Peyer's patch (tissue), 4 donors: ENCODE measurements at regions not wholly inside any gene's neighbourhood (a gene's known extent, or its start where the extent isn't known, plus 50 kb on each side); places are given as distances from the start of the nearest gene placed in this dataset.

Experiments
- DNase-seq, 3 donors: peaks; one replicate each; pipeline ENCODE4 v3.0.0-alpha.2; 2017 to 2019
- H3K27ac ChIP-seq, 4 donors: fragments of 200-600 bp; sonication (generic); one replicate each; pipeline ENCODE4 v1.5.1; 2016 to 2019
- H3K27me3 ChIP-seq, 2 donors: fragments of 200-600 bp; sonication (generic); one replicate each; pipeline ENCODE4 v1.5.1; 2019
- H3K36me3 ChIP-seq, 3 donors: fragments of 200-600 bp; sonication (generic); one replicate each; pipeline ENCODE4 v1.5.1; 2016 to 2019
- H3K4me1 ChIP-seq, 4 donors: fragments of 200-600 bp; sonication (generic); one replicate each; pipeline ENCODE4 v1.5.1; 2016 to 2019
- H3K4me3 ChIP-seq, 4 donors: fragments of 200-600 bp; sonication (generic); 1 replicate in 3 of 4; 2 replicates in 1 of 4; pipeline ENCODE4 v1.5.1; 2016 to 2019; ENCODE audit warnings: mild to moderate bottlenecking in 1 of 4
- H3K9me3 ChIP-seq, 4 donors: fragments of 200-600 bp; sonication (generic); one replicate each; pipeline ENCODE4 v1.5.1; 2016 to 2019; ENCODE audit warnings: mild to moderate bottlenecking in 1 of 4
- CTCF ChIP-seq, 6 experiments: fragments of 450-650 bp in 4 of 6; fragments of 200-600 bp in 2 of 6; sonication (generic) in 1 of 6; IDR thresholded peaks; one replicate each; pipeline ENCODE4 v1.5.1; 2017 to 2019; ENCODE audit warnings: antibody characterized with exemption in 6 of 6, mild to moderate bottlenecking in 3 of 6, moderate library complexity in 1 of 6
- POLR2A ChIP-seq, 2 donors: fragments of 450-650 bp; IDR thresholded peaks; one replicate each; pipeline ENCODE4 v1.5.1; 2017; ENCODE audit warnings: antibody characterized with exemption in 2 of 2, mild to moderate bottlenecking in 2 of 2, moderate library complexity in 2 of 2

DNA sequence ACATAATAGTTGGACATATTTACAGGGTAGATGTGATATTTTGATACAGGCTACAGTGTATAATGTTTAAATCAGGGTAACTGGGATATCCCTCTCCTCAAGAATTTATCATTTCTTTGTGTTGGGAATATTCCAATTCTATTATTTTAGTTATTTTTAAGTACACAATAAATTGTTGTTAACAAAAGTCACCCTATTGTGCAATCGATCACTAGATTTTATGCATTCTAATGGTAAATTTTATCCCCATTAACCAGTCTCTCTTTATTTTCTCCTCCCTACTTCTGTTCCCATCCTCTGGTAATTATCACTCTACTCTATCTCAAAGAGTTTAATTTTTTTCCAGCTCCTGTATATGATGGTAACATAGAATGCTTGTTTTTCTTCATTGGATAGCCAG is 1631.9 kb upstream of the PABPC4L start:
- Histone ChIP-seq H3K27me3 (no peaks in the 10 kb centered on the region), H3K36me3 (no peaks in the 10 kb centered on the region), H3K4me3 (no peak overlapping the region), H3K9me3 (no peaks in the 10 kb centered on the region), H3K27ac (no peak overlapping the region), H3K4me1 (no peaks in the 10 kb centered on the region)
- TF ChIP-seq POLR2A (IDR thresholded peaks at IDR 0.05) (no peak), CTCF (IDR thresholded peaks at IDR 0.05) (no peak)
- no peak for DNase-seq

GRCh38 chr4:135824759-135825296 is 1623.2 kb upstream of the PABPC4L start:
- no peak for TF ChIP-seq CTCF (IDR thresholded peaks at IDR 0.05)
- no peak for TF ChIP-seq POLR2A (IDR thresholded peaks at IDR 0.05)
- Histone ChIP-seq H3K27ac (no peak overlapping the region), H3K27me3 (no peaks in the 10 kb centered on the region), H3K9me3 (no peaks in the 10 kb centered on the region), H3K36me3 (no peaks in the 10 kb centered on the region), H3K4me3 (no peak overlapping the region), H3K4me1 (no peaks in the 10 kb centered on the region)
- no peak for DNase-seq

DNA sequence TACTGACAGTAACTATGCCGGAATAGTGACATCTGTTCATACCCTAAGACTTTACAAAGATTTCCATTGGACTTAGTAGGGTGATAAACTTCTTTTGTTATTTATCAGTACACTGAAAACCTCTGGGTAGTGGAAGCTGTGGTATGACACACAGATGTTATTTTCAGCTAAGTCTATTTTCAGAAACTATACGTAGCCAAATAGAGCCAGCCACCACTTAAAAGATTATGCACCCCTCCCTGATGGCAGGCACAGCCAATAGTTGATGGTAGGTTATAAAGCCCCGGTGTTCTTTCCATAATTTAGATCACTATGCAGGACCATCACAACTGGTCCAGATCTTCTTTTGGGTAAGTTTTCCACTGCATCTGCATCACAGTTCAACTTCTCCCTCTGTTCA is 1603.2 kb upstream of the PABPC4L start:
- DNase-seq: no peak
- no peaks in the 10 kb centered on the region for H3K27me3 ChIP-seq
- no peaks in the 10 kb centered on the region for H3K36me3 ChIP-seq
- no peaks in the 10 kb centered on the region for H3K4me1 ChIP-seq
- TF ChIP-seq POLR2A (IDR thresholded peaks at IDR 0.05) (no peak), CTCF (IDR thresholded peaks at IDR 0.05) (no peak)
- no peak overlapping the region for H3K27ac ChIP-seq
- H3K9me3 ChIP-seq: no peaks in the 10 kb centered on the region
- H3K4me3 ChIP-seq: no peak overlapping the region

- Histone ChIP-seq H3K27me3 (no peaks in the 10 kb centered on the region), H3K4me3 (no peak overlapping the region), H3K9me3 (no peaks in the 10 kb centered on the region), H3K4me1 (no peaks in the 10 kb centered on the region), H3K27ac (no peak overlapping the region), H3K36me3 (no peaks in the 10 kb centered on the region)
- DNase-seq: no peak
- TF ChIP-seq CTCF (IDR thresholded peaks at IDR 0.05): no peak
- TF ChIP-seq POLR2A (IDR thresholded peaks at IDR 0.05): no peak
These were observed 1575.8 kb upstream of the PABPC4L start for GRCh38 chr4:135777361-135777760.

- Histone ChIP-seq H3K4me1 (no peaks in the 10 kb centered on the region), H3K9me3 (no peaks in the 10 kb centered on the region), H3K27ac (no peak overlapping the region), H3K27me3 (no peaks in the 10 kb centered on the region), H3K4me3 (no peak overlapping the region), H3K36me3 (no peaks in the 10 kb centered on the region)
- TF ChIP-seq POLR2A (IDR thresholded peaks at IDR 0.05): no peak
- TF ChIP-seq CTCF (IDR thresholded peaks at IDR 0.05): no peak
- no peak for DNase-seq
These were observed 1574.3 kb upstream of the PABPC4L start for GRCh38 chr4:135775909-135776308.

DNA sequence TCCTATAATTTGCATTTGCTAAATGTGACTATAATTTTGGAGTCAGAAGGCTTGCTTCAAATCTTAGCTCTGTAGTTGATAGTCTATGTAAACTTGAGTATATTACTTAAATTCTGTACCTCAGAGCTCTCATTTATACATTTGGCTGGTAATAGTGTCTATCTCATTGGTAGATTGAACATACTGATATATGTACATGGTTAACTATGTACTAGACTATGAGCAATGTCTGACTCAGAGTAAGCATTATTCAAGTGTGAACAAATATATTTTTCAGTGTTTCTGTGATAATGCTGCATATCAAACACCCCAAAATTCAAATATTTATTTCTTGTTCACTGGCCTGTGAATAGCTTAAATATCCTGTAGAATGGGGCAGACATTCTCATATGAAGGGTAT is 1568.9 kb upstream of the PABPC4L start:
- Histone ChIP-seq H3K4me3 (no peak overlapping the region), H3K9me3 (no peaks in the 10 kb centered on the region), H3K27me3 (no peaks in the 10 kb centered on the region), H3K27ac (no peak overlapping the region), H3K36me3 (no peaks in the 10 kb centered on the region), H3K4me1 (no peaks in the 10 kb centered on the region)
- TF ChIP-seq CTCF (IDR thresholded peaks at IDR 0.05): no peak
- no peak for TF ChIP-seq POLR2A (IDR thresholded peaks at IDR 0.05)
- DNase-seq: no peak
